ENCODE measurements at regions not wholly inside any gene's neighbourhood (a gene's known extent, or its start where the extent isn't known, plus 50 kb on each side); places are given as distances from the start of the nearest gene placed in this dataset.

- no peak for DNase-seq (ENCODE audit: extremely low read depth, low read depth)
Measured at GRCh38 chr5:30866142-30866541, 327.3 kb upstream of the CDH6 start.

DNA sequence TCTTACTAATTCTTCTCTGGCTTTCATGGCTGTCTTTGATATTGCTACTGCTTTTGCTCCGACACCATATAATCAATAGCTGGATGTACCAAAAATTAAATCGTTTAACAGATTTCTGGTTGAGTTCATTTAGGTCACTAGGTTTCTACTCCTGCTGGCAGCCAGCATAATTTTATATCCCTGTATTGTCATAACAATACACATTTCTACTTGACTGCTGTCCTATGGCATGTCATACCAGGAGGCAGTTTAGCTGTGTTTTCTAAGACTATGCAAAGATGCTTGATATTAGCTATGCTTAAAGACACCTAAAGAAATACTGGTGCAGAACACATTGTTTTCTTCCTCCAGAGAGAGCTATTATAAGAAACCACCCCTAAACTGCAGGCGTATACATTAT, 337.2 kb upstream of the CDH6 start:
- no peak for DNase-seq (ENCODE audit: extremely low read depth, low read depth)

- DNase-seq (ENCODE audit: extremely low read depth, low read depth) = no peak
Measured at GRCh38 chr5:30853158-30853557, 340.3 kb upstream of the CDH6 start.

- no peak for DNase-seq (ENCODE audit: extremely low read depth, low read depth)
Measured at GRCh38 chr5:30850866-30851265, 342.6 kb upstream of the CDH6 start.

DNA sequence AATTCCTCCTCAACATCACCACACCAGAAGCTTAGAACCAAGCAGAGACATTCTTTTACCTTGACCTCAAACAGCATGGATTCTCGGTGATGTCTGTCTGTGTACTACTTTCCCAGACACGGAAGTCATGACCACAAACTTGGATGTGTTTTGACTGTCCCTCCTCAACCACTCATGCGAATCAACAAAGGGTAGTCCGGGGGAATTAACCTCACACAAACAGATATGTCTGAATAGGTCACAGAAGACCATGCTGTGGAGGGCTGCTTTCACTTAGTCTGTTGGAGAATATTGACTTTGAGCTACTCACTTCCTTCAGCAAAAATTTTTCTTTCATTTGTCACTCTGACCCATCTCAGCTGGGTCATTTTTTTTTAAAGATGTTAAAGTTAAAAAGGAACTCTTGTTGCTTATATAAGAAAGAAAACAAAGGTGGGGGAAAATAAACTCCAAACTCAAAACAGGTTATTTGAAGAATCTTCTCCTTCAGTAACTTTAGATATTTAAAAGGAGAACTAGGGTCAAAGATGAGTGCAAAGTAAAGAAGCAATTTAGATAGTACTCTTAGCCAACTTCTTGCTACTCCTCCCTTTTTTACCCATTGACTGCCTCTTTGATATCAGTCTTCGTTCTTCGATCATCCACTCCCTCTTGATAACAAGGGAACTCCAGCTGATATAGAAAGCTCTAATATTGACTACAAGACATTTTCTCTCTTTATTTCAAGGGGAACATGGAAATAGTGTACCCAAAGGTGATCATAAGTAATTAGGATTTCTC, 343.4 kb upstream of the CDH6 start:
- no peak for DNase-seq (ENCODE audit: extremely low read depth, low read depth)

GRCh38 chr5:30846171-30846570, 347.3 kb upstream of the CDH6 start:
- DNase-seq (ENCODE audit: extremely low read depth, low read depth) = no peak

DNA sequence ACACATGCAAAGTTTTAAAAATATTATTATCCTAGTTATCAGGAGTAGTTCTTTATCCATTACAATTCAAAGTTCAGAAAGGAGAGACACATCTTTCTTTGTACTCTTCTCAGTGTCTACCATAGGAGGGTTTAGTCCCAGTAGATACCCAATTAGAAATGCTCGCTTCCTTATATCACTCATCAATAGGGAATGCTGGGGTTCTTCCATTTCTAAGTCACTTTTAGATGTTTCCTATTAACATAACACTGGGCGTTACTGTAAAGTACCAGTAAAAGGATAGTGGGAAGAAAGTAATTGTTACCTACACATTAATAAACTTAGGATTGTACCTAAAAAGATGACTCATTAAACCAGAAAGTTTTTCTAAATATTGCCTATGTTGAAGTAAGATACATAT, 348.3 kb upstream of the CDH6 start:
- no peak for DNase-seq (ENCODE audit: extremely low read depth, low read depth)

DNA sequence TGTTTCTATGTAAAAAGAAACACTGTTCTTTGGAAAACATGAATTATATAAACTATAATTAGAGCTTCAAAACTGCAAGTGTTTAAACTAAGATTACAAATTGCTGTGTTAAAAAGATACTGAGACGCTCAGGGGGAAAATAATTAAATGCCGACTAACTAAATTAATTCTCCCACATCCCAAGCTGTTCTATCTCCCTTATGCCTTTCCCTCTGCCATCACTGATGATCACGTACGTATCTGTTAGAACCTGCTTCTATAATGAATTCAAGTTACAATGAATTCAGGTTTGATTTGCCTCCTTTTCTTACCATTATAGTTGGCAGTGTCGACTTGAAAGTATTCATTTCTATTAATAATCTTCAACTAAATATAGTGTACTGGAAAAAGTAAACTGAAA, 349.9 kb upstream of the CDH6 start:
- no peak for DNase-seq (ENCODE audit: extremely low read depth, low read depth)

- DNase-seq (ENCODE audit: extremely low read depth, low read depth) = no peak
Measured at GRCh38 chr5:30839956-30840355, 353.5 kb upstream of the CDH6 start.

DNA sequence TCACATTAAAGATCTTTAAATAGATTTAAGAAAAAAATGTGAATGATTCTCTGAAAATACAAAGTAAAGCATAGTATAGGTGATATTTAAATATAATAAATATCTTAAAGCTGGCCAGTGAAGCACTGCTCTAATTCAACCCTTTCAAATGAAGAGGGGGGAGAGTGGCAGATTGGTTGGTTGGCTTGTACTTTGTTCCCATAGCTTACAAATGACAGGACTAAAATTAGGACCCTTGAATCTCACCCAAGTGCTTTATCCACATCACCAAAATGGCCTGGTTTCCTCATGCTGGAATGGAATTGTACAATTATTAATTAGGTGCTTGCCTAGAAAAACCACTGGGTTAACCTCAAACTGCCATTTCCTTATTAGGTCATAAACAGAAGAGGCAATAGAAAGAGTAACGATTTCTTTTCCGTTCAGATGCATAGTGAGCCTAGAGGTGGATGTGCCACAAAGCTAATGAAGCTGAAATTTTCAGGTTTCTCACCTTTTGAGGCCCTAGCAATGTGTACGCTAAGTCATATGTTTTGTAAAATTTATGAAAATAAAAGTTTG, 354.5 kb upstream of the CDH6 start:
- no peak for DNase-seq (ENCODE audit: extremely low read depth, low read depth)

- DNase-seq (ENCODE audit: extremely low read depth, low read depth) = no peak
Measured at GRCh38 chr5:30832519-30832918, 361.0 kb upstream of the CDH6 start.

DNA sequence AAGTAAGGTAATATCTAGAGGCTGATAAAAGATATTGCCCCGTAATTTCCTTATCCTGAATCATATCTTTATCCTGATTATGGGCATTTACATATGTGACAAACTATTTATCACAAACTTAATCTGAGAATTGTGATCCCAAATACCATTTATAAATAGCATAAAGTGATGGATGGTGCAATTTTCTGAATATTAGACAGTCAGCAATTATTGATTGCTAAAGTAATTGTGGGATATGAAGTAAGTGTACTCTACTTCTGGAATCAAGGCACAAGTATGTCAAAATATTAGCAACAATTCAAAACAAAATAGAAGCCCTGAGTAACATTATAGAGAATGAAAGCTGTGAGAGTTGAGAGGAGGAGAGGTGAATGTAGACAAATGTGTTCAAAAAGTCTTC, 361.9 kb upstream of the CDH6 start:
- DNase-seq (ENCODE audit: extremely low read depth, low read depth) = no peak

DNA sequence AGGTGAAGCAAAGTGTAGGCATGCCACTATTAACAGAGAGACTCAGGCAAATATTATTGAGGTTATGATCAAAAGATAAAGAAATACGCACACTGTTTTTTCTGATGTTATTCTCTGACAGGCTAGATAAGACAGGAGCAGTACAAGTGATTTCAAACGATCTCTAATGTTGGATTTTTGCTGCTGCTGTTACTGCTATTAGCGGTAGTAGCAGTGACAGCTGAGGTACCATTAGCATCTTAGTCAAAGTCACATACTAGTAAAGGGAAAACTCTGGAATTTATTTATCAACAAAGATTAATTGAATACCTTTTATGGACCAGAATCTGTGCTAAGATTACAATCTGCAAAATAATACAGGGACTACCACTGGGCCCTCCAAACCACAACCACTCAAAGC, 362.4 kb upstream of the CDH6 start:
- no peak for DNase-seq (ENCODE audit: extremely low read depth, low read depth)

- no peak for DNase-seq (ENCODE audit: extremely low read depth, low read depth)
Measured at GRCh38 chr5:30811298-30811697, 382.2 kb upstream of the CDH6 start.

DNA sequence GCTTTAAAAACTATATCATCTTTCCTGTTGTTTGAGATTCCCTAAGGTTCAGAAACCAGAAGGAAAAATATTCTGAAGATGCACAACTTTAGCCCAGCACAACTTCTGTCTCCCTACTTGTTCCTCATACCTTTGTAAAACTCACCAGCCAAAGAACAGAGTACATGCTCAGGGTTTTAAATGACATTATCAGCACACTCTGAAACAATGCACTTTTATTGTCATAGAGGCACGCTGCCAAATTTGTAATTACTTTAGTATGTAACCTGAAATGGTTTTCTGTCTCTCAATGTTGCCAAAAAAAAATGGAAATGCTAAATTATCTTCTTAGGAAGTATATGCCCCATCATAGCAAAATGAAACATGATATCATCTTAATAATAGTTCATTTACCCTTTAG, 383.6 kb upstream of the CDH6 start:
- DNase-seq (ENCODE audit: extremely low read depth, low read depth) = no peak

- DNase-seq (ENCODE audit: extremely low read depth, low read depth) = no peak
Measured at GRCh38 chr5:30808996-30809395, 384.5 kb upstream of the CDH6 start.

GRCh38 chr5:30804739-30805505, 388.6 kb upstream of the CDH6 start:
- no peak for DNase-seq (ENCODE audit: extremely low read depth, low read depth)

- DNase-seq (ENCODE audit: extremely low read depth, low read depth) = no peak
Measured at GRCh38 chr5:30802961-30803705, 390.4 kb upstream of the CDH6 start.

DNA sequence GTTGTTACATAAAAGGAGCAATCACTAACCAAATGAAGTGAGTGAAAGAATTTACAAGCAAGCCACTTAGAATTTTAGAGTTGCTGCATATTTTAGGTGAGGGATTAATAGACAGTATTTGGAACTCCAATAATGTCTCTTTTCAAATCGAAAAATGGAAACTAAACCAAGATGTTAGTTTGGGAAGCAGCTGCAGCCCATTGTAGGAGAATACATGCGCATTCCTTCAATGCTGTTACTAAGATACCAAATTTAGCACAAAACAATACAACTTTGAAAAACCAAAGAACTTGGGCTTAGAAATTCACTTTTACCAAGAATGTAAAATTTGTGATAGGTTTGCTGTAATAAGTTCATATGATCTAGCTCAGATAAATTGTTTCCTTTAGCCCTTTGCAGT, 411.8 kb upstream of the CDH6 start:
- DNase-seq (ENCODE audit: extremely low read depth, low read depth) = no peak

DNA sequence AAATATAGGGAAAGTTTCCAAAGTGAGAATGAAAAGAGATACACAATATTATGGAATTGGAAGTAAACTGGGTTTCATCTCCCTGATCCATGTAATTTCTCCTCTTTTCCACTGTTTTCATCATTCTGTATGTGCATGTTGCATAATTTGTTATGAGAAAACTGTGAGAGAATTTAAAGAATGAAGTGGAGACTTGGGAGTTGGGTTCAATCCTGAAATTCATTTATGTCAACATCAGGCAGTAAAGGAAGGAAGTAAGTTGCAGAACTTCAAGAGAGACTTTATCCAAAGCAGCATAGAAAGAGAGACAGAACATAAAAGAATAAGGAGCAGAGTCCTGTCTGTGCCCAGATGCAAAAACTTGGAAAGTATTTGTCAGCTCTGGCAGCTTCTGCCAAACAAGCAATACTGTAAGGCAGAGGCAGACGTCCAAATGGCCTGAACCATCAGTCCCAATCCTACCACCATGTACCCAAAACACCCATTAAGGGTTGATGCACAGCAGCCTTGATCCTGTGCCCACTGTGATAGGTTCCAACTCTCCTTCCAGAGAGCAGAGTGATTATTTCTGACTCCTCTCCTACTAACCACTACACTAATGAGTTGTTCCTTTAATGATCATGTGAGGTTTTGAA, 425.3 kb upstream of the CDH6 start:
- no peak for DNase-seq (ENCODE audit: extremely low read depth, low read depth)

GRCh38 chr5:30765706-30766105, 427.8 kb upstream of the CDH6 start:
- DNase-seq (ENCODE audit: extremely low read depth, low read depth) = no peak

Measured in NCI-H460 (cell line).